ENCODE measurements at regions not wholly inside any gene's neighbourhood (a gene's known extent, or its start where the extent isn't known, plus 50 kb on each side); places are given as distances from the start of the nearest gene placed in this dataset.

DNA sequence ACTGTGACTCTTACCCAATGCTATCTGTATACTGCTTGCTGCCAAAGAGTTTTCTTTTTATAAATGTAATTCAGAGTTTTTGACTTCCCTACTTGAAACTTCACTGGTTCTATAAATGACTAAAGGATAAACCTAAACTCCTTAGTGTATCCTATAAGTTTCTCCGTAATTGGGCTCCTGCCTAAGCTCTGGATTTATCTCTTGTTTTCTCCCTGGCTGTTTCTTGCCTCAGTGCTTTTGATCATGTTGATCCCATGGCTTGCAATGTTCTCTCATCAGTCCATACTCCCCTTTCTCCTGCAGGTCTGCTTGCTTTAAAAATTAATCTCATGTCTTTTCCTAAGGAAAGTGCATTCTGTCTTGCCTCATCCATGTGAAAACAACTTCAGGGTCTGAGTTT, 1543.1 kb upstream of the IGFBP7 start:
- TF ChIP-seq, protein P1, sequence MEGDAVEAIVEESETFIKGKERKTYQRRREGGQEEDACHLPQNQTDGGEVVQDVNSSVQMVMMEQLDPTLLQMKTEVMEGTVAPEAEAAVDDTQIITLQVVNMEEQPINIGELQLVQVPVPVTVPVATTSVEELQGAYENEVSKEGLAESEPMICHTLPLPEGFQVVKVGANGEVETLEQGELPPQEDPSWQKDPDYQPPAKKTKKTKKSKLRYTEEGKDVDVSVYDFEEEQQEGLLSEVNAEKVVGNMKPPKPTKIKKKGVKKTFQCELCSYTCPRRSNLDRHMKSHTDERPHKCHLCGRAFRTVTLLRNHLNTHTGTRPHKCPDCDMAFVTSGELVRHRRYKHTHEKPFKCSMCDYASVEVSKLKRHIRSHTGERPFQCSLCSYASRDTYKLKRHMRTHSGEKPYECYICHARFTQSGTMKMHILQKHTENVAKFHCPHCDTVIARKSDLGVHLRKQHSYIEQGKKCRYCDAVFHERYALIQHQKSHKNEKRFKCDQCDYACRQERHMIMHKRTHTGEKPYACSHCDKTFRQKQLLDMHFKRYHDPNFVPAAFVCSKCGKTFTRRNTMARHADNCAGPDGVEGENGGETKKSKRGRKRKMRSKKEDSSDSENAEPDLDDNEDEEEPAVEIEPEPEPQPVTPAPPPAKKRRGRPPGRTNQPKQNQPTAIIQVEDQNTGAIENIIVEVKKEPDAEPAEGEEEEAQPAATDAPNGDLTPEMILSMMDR (IDR thresholded peaks at IDR 0.05; ENCODE audit: low read depth, low read length, poor library complexity, severe bottlenecking) = no peak
- TF ChIP-seq EZH2phosphoT487 (IDR thresholded peaks at IDR 0.05; ENCODE audit: borderline replicate concordance, low read length) = no peak

Data from DOHH2 (cell line).